ENCODE measurements at regions not wholly inside any gene's neighbourhood (a gene's known extent, or its start where the extent isn't known, plus 50 kb on each side); places are given as distances from the start of the nearest gene placed in this dataset.

- no peak overlapping the region for H3K27ac Mint-ChIP-seq
- H3K27me3 Mint-ChIP-seq (ENCODE audit: low read depth) = peaks cover 17% of the 10 kb centered on the region
- peaks cover 8% of the 10 kb centered on the region for H3K36me3 Mint-ChIP-seq
- POLR2A ChIA-PET = no interaction called here
- no peak overlapping the region for H3K4me3 Mint-ChIP-seq
- CTCF ChIA-PET = no interaction called here
- H3K9me3 Mint-ChIP-seq = peaks cover 31% of the 10 kb centered on the region
- ATAC-seq = no peak
- peaks cover 5% of the 10 kb centered on the region for H3K4me1 Mint-ChIP-seq
- no peak for DNase-seq (ENCODE audit: low spot score)
- TF ChIP-seq CTCF (IDR thresholded peaks at IDR 0.05) (no peak), ZNF671 (CRISPR knock-in tag; IDR thresholded peaks at IDR 0.05) (no peak), IRF2 (CRISPR knock-in tag; IDR thresholded peaks at IDR 0.05; ENCODE audit: borderline replicate concordance, low read depth) (no peak), CREB1 (CRISPR knock-in tag; IDR thresholded peaks at IDR 0.05) (no peak), ATF6 (CRISPR knock-in tag; IDR thresholded peaks at IDR 0.05) (no peak), TP53 (CRISPR knock-in tag; IDR thresholded peaks at IDR 0.05) (no peak), FOXP4 (CRISPR knock-in tag; IDR thresholded peaks at IDR 0.05) (no peak), TEAD1 (CRISPR knock-in tag; IDR thresholded peaks at IDR 0.05) (no peak), GRHL2 (CRISPR knock-in tag; IDR thresholded peaks at IDR 0.05; ENCODE audit: insufficient replicate concordance, severe bottlenecking) (no peak), NR2C2 (CRISPR knock-in tag; IDR thresholded peaks at IDR 0.05) (no peak), ZBTB21 (CRISPR knock-in tag; IDR thresholded peaks at IDR 0.05; ENCODE audit: borderline replicate concordance) (no peak), ZNF425 (CRISPR knock-in tag; conservative IDR thresholded peaks at IDR 0.05) (no peak), NFYB (CRISPR knock-in tag; conservative IDR thresholded peaks at IDR 0.05; ENCODE audit: low read depth) (no peak)
Measured at GRCh38 chr5:173464813-173465212, 136.6 kb upstream of the STC2 start.

- Mint-ChIP-seq H3K4me3 (no peak overlapping the region), H3K27ac (no peak overlapping the region), H3K36me3 (peaks cover 8% of the 10 kb centered on the region), H3K4me1 (peaks cover 5% of the 10 kb centered on the region), H3K9me3 (peaks cover 31% of the 10 kb centered on the region), H3K27me3 (ENCODE audit: low read depth) (peaks cover 20% of the 10 kb centered on the region)
- no peak for DNase-seq (ENCODE audit: low spot score)
- no peak for ATAC-seq
- POLR2A ChIA-PET = no interaction called here
- CTCF ChIA-PET = no interaction called here
- TF ChIP-seq JUN (CRISPR knock-in tag; IDR thresholded peaks at IDR 0.05) (no peak), ZSCAN18 (CRISPR knock-in tag; IDR thresholded peaks at IDR 0.05) (no peak), NFE2L1 (CRISPR knock-in tag; IDR thresholded peaks at IDR 0.05) (no peak), ZNF121 (CRISPR knock-in tag; IDR thresholded peaks at IDR 0.05) (no peak), NR2C2 (CRISPR knock-in tag; IDR thresholded peaks at IDR 0.05) (no peak), USF1 (CRISPR knock-in tag; IDR thresholded peaks at IDR 0.05) (no peak), NFATC4 (CRISPR knock-in tag; IDR thresholded peaks at IDR 0.05) (no peak), ERG (CRISPR knock-in tag; IDR thresholded peaks at IDR 0.05) (no peak), SP1 (CRISPR knock-in tag; conservative IDR thresholded peaks at IDR 0.05) (no peak), MXD4 (CRISPR knock-in tag; IDR thresholded peaks at IDR 0.05; ENCODE audit: borderline replicate concordance) (no peak), MAX (CRISPR knock-in tag; IDR thresholded peaks at IDR 0.05) (no peak), E2F1 (CRISPR knock-in tag; IDR thresholded peaks at IDR 0.05) (no peak)
Measured at GRCh38 chr5:173463207-173463606, 135.0 kb upstream of the STC2 start.

Measured in WTC11 (cell line).